Fibroblast of peridontal ligament (primary cell): ENCODE measurements at regions not wholly inside any gene's neighbourhood (a gene's known extent, or its start where the extent isn't known, plus 50 kb on each side); places are given as distances from the start of the nearest gene placed in this dataset.

Experiments
- DNase-seq: peaks from one replicate; pipeline ENCODE4 v3.0.0-alpha.2; 2010; ENCODE audit errors: extremely low read depth

- DNase-seq = no peak
These were observed 347.0 kb upstream of the SLC30A5 start for GRCh38 chr5:68746643-68747420.

GRCh38 chr5:68747521-68747920, 346.3 kb upstream of the SLC30A5 start:
- no peak for DNase-seq

GRCh38 chr5:68748101-68748500, 345.7 kb upstream of the SLC30A5 start:
- DNase-seq = no peak

GRCh38 chr5:68749077-68749476, 344.7 kb upstream of the SLC30A5 start:
- DNase-seq = no peak

GRCh38 chr5:68749631-68750030, 344.2 kb upstream of the SLC30A5 start:
- DNase-seq = no peak

- DNase-seq = no peak
These were observed 342.2 kb upstream of the SLC30A5 start for GRCh38 chr5:68751661-68752060.

GRCh38 chr5:68754536-68754935, 339.3 kb upstream of the SLC30A5 start:
- no peak for DNase-seq

GRCh38 chr5:68755293-68755692, 338.5 kb upstream of the SLC30A5 start:
- DNase-seq = no peak

GRCh38 chr5:68757006-68757405, 336.8 kb upstream of the SLC30A5 start:
- no peak for DNase-seq

- no peak for DNase-seq
These were observed 336.1 kb upstream of the SLC30A5 start for GRCh38 chr5:68757626-68758212.

- no peak for DNase-seq
These were observed 334.2 kb upstream of the SLC30A5 start for GRCh38 chr5:68759593-68759992.

GRCh38 chr5:68762201-68762600, 331.6 kb upstream of the SLC30A5 start:
- DNase-seq = no peak

- no peak for DNase-seq
These were observed 326.8 kb upstream of the SLC30A5 start for GRCh38 chr5:68766952-68767464.

- no peak for DNase-seq
These were observed 323.3 kb upstream of the SLC30A5 start for GRCh38 chr5:68770551-68770950.

GRCh38 chr5:68771221-68771620, 322.6 kb upstream of the SLC30A5 start:
- DNase-seq = no peak

GRCh38 chr5:68771732-68772131, 322.1 kb upstream of the SLC30A5 start:
- DNase-seq = no peak

- DNase-seq = no peak
These were observed 317.4 kb upstream of the SLC30A5 start for GRCh38 chr5:68776381-68776780.

- no peak for DNase-seq
These were observed 316.7 kb upstream of the SLC30A5 start for GRCh38 chr5:68777135-68777534.

- DNase-seq = no peak
These were observed 315.3 kb upstream of the SLC30A5 start for GRCh38 chr5:68778484-68778883.

GRCh38 chr5:68780299-68780955, 313.4 kb upstream of the SLC30A5 start:
- no peak for DNase-seq

GRCh38 chr5:68793074-68793473, 300.7 kb upstream of the SLC30A5 start:
- no peak for DNase-seq

GRCh38 chr5:68793993-68794392, 299.8 kb upstream of the SLC30A5 start:
- no peak for DNase-seq

GRCh38 chr5:68795190-68795589, 298.6 kb upstream of the SLC30A5 start:
- no peak for DNase-seq
